COLO668 (cell line): ENCODE measurements at regions not wholly inside any gene's neighbourhood (a gene's known extent, or its start where the extent isn't known, plus 50 kb on each side); places are given as distances from the start of the nearest gene placed in this dataset.
"Not testable (repeated sequence)": the region's sequence is repeated elsewhere in the genome, so short reads cannot be mapped to it uniquely, and the experiment has no call there.

Experiments
- DNase-seq: peaks from one replicate; lab custom pipeline; 2025; ENCODE audit not compliant: unreplicated experiment; lab: John Stamatoyannopoulos, UW

GRCh38 chr12:107144441-107144840 lies 51.1 kb upstream of the CRY1 start:
- no peak for DNase-seq

GRCh38 chr12:107144990-107145389 lies 51.6 kb upstream of the CRY1 start:
- no peak for DNase-seq

GRCh38 chr12:107145397-107145796 lies 52.0 kb upstream of the CRY1 start:
- DNase-seq, result no peak

DNA sequence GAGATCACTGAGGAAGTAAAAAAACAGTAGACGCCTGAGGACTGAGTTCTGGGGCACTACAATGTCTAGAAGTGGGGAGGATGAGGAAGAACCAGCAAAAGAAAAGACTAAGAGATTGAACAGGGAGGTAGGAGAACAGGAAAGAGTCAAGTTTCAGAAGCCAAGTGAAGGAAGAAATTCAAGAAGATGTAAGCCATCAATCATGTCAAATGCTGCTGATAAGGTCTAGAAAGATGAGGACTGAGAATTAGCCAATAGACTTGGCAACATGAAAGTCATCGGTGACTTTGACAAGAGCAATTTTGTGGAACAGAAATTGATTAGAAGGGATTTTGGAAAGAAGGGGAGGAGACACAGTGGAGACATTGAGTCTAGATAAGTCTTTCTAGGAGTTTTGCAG lies 54.8 kb upstream of the CRY1 start:
- DNase-seq, result no peak

DNA sequence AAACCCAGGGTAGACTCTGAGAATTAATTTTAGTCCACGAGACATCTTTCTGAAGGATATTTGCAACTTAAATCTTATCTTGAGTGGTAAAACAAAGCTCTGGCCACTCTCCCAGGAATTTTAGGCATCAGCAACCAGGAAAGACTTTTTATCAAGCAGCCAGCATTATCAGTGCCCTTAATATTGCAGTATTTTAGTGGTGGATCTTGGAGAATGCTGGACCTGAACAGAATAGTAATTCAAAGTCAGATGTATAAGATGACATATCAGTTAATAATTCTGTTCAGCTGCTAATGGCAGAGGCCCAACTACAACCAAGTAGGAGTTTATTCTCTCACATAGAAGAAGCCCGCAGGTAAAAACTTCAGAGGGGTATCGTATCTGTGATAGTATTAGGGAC lies 59.0 kb upstream of the CRY1 start:
- DNase-seq, result no peak

- no peak for DNase-seq
Measured at GRCh38 chr12:107159384-107159900, 66.1 kb upstream of the CRY1 start.

DNA sequence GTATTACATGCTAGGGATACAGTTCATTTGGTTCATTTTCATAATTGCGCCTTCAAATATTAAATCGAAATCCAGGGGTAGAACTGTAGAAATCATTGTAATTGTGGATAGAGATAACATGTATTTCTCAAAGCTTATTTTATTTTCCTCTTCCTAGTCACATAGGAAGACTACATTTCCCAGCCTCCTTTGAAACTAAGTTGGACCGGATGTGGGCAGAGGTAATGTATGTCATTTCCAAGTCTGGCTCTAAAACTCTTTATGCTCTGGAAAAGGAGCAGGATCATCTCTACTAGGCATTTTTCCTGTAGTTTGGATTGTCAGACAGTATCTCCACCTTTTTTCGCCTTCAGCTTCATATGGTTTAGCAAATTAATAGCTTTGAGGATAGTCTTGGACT lies 70.1 kb upstream of the CRY1 start:
- no peak for DNase-seq

DNA sequence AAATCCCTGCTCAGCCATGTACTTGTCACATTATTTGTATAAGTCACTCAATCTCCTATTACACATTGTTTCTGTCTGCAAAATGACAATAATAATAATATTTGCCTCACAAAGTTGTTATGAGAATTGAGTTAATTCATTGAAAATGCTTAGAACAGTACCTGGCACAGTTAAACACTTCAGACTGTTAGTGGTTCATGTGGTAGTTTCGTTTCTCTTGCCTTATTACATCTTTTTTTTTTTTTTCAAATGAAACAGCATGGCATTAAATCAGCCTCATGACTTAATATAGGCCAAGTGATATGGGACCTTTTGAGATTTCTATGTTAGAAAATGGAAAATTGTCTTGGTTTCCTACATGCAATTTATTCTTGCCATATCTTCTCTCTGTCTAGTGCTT lies 71.0 kb upstream of the CRY1 start:
- DNase-seq, result no peak

DNA sequence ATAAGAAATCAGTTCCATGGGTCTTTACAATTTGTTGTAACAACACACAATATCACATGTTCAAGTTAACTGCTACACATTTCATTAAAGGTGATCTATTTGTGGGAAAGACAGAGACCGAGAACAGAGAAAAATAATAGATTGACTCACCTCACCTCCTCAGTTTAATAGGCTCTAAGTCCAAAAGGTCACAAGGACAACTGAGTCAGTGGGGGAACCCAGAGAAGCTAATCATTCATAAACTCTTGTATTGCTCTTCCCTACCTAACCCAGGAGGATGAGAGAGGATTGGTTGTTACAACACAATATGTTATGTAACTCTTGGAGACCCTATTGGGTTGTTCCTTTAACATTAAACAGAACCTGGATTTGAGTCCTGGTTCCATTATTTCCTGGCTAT lies 72.2 kb upstream of the CRY1 start:
- no peak for DNase-seq

GRCh38 chr12:107167756-107168155 lies 74.4 kb upstream of the CRY1 start:
- no peak for DNase-seq

DNA sequence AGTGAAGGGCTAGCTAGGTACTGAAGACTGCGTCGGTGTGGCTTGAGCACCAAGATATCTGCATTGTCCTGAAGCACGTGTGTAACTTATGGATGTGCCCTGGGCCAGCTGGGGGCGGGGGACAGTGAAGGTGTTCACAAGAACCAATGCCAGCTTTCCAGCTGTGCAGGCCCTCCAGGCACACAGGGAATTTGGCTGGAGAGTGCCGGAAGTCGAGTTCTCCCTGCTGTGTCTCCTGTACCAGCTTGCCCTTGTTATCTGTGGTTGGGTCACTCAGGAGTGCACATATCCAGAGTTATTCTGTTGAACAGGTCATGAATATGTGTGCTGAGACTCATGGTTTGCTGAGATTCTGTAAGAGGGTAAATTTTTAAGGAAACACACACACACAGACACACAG lies 75.9 kb upstream of the CRY1 start:
- DNase-seq, result no peak

GRCh38 chr12:107178776-107179175 lies 85.4 kb upstream of the CRY1 start:
- no peak for DNase-seq

GRCh38 chr12:107179871-107180270 lies 86.5 kb upstream of the CRY1 start:
- no peak for DNase-seq

DNA sequence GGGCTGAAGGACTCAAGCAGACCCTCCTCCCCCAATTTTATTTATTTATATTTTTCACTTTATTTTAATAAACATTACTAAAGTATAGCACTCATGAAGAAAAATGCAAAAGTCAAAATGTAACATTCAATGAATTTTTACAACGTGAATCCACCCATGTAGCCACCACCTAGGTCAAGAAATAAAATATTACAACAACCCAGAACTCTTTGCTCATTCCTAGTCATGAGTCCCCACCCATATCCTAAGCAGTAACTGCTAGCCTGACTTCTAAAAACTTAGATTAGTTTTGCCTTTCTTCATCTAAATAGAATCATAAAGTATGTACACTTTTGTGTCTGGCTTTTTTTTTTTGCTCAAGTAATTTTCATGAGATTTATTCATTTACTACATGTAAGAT lies 86.9 kb upstream of the CRY1 start:
- no peak for DNase-seq

DNA sequence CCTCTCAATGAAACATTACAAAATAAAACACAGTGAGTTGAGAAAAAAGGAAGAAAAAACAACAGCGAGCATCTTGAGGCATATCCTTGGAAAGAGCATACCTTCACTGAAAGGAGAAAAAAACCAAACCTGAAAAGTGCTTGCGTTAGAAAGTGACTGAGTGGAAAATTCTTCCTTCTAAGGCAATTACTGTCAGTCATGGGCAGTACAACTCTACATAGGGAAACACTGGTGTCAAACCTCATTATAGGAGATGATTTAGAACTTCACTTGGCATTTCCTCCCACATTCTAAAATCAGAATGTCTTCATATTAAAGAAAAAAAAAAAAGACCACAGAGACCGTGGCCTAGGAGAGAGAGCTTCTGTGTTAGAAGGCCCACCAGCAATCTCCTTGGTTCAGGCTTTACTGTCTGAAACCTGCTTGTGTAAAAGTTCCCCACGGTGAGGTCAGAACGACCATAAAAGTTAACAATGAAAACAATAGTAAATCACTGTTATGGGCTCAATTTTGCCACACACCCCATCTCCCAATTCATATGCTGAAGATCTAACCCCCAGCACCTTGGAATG lies 91.1 kb upstream of the CRY1 start:
- DNase-seq, result no peak

GRCh38 chr12:107196681-107197080 lies 103.3 kb upstream of the CRY1 start:
- no peak for DNase-seq

GRCh38 chr12:107200394-107200793 lies 107.0 kb upstream of the CRY1 start:
- no peak for DNase-seq

GRCh38 chr12:107207931-107208525 lies 114.7 kb upstream of the CRY1 start:
- no peak for DNase-seq

DNA sequence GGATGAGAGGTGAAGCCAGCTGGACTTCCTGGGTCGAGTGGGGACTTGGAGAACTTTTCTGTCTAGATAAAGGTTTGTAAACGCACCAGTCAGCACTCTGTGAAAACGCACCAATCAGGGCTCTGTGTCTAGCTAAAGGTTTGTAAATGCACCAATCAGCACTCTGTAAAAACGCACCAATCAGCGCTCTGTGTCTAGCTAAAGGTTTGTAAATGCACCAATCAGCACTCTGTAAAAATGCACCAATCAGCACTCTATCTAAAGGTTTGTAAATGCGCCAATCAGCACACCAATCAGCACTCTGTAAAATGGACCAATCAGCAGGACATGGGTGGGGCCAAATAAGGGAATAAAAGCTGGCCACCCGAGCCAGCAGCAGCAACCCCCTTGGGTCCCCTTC lies 116.4 kb upstream of the CRY1 start:
- DNase-seq, result not testable (repeated sequence)

GRCh38 chr12:107214373-107214773 lies 121.0 kb upstream of the CRY1 start:
- DNase-seq, result not testable (repeated sequence)

GRCh38 chr12:107216411-107216810 lies 123.1 kb upstream of the CRY1 start:
- DNase-seq, result not testable (repeated sequence)

- DNase-seq, result no peak
Measured at GRCh38 chr12:107219301-107219700, 126.0 kb upstream of the CRY1 start.

GRCh38 chr12:107221913-107222312 lies 128.6 kb upstream of the CRY1 start:
- DNase-seq, result no peak
